GM21381 (cell line): ENCODE measurements at regions not wholly inside any gene's neighbourhood (a gene's known extent, or its start where the extent isn't known, plus 50 kb on each side); places are given as distances from the start of the nearest gene placed in this dataset.
"Not testable (repeated sequence)": the region's sequence is repeated elsewhere in the genome, so short reads cannot be mapped to it uniquely, and the experiment has no call there.

ENCODE experiments used
- ATAC-seq: cut with Tn5 transposase; IDR thresholded peaks from one replicate; pipeline ENCODE4 v1.9.1; 2021; ENCODE audit warnings: mild to moderate bottlenecking, moderate library complexity; ENCODE audit not compliant: unreplicated experiment

DNA sequence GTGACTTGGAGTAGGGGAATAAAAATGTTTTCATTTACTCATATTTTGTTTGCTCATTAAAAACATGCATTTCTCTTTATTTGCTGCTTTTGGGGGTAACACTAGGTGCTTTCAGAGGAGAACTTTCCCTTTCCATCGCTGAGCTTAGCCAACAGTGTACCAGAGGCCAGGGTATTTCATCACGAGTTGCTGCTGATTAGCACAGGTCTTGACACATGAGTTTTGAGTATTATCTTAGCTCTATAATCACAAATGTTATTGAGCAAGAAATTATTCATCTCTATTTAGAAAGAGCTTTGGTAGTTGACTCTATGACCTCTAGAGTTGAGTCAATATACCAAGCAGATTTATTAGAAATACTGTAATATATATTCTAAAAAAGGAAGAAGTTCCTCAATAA lies 375.9 kb downstream of the NXPH1 start:
- ATAC-seq, result no peak

DNA sequence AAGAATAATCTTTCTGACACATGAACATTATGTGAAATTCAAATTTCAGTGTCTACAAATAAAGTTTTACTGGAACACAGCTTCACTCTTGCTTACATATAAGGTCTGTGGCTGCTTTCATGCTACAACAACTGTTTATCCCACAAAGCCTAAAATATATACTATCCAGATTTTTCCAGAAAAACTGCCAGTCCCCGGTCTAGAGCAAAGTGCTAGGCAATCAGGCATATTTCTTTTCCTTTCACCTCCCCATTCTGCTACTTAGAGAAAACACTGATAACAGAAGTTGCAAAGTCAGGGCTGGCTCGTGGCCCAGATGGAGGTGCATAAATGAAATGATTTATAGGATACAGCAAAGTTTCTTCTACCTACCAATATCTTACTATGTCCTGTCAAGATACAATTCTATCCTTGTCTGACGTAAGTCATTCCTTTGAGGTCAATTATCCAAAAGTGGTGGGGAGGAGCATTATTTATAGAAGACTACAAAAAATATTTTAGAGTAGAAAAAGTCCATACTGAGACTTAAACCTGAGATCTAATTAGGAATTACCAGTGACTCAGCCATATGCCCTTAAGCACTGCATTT lies 384.1 kb downstream of the NXPH1 start:
- ATAC-seq, result no peak

DNA sequence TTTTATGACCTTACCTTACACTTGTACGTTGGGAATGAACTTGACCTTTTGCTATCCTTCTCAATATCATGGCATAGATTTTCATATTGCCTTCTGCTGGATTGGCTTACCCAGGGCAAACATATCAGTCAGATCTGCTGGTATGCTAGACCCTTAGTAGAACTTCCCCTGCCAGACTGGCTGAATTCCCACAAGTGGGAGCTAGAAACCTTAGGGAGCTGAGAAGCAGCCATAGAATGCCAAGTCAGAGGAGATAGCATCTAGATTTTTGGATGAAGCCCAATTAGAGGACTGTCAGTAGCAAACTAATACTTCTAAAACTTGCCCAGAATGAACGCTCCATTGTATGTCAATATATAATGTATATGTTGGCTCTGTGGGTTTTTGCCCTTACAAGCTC lies 385.0 kb downstream of the NXPH1 start:
- no peak for ATAC-seq

DNA sequence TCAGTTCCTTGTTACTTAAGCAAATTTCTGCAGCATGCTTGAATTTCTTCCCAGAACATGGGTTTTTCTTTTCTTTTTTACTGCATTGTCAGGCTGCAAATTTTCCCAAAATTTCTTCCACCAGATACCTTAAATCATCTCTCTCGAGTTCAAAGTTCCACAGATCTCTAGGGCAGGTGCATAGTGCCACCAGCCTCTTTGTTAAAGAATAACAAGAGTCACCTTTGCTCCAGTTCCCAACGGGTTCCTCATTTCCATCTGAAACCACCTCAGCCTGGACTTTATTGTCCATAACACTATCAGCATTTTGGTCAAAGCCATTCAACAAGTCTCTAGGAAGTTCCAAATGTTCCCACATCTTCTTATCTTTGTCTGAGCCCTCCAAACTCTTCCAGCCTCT lies 389.2 kb downstream of the NXPH1 start:
- no peak for ATAC-seq

DNA sequence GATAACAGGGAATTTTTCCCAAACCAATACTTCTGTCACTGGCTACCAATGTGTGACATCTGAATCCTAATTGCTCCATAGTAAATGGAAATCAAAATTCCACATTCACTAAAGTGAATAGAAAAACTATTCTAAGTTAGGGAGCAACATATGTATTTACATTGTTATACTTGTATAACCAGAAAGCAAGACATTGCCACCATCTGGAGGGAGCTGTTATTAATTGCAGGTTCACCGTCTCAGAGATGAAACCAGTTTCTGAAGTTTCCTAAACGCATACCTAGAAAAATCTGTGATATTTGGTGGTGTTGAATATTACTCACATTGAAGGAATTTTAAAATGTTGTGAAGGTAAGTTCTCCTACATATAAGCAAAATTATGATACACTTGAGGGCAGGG lies 390.1 kb downstream of the NXPH1 start:
- no peak for ATAC-seq

DNA sequence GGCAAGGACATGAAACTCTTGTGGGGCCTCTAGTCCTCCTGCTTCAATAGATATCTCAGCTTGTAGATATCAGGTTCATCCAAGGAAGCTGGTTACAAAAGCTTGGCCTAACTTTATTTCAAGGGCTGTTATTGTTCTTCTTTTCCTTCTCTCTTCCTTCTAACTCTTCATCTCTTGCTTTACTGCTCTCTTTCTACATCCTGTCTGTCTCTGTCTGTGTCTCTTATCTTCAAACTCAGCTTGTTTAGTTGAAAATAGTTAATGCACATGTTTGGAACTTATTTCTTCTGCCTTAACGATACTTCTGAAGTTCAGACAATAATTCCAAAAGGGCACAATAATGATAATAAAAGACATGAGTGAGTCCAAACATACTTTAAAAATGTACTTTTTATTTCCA lies 393.9 kb downstream of the NXPH1 start:
- no peak for ATAC-seq

DNA sequence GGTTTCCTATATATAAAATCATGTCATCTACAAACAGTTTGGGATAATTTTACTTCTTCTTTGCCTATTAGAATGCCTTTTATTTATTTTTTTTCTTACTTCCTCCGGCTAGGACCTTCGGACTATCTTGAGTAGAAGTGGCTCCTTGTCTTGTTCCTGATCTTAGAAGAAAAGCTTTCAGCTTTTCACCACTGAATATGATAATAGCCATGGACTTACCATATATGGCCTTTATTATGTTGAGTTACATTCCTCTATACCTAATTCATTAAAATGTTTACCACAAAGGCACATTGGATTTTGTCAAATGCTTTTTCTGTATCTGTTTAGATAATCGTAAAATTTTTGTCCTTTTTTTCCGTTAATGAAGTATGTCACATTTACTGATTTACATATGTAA lies 395.7 kb downstream of the NXPH1 start:
- ATAC-seq, result no peak

DNA sequence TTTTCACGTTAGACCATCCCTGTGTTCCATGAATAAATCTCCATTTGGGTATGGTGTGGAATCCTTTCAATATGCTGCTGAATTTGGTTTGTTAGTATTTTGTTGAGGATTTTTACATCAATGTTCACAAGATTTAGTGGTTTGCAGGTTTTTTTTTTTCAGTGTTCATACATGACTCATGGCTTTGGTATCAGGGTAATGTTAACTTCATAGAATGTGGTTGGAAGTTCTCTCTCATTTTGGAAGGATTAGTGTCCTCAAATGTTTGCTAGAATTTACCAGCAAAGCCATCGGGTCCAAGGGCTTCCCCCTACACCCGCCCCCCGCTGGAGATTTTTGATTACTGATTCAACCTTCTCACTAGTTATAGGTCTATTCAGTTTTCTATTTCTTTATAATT lies 398.0 kb downstream of the NXPH1 start:
- no peak for ATAC-seq

DNA sequence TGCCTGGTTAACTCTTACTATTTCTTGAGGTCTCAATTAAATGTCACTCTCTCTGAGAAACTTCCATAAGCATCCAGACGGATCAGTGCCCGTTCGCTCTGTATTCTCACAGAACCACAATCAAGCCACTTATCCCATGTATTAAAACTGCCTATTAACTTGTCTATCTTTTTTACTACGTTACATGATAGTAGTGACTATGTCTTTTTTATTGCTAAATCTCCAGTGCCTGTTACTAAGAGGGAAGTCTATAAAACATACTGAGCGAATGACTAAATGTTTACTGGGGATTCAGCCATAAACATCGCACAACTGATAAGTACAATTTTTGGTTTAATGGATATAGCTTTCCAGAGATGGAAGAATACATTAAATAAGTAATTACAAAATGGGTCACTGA lies 399.9 kb downstream of the NXPH1 start:
- ATAC-seq, result no peak

DNA sequence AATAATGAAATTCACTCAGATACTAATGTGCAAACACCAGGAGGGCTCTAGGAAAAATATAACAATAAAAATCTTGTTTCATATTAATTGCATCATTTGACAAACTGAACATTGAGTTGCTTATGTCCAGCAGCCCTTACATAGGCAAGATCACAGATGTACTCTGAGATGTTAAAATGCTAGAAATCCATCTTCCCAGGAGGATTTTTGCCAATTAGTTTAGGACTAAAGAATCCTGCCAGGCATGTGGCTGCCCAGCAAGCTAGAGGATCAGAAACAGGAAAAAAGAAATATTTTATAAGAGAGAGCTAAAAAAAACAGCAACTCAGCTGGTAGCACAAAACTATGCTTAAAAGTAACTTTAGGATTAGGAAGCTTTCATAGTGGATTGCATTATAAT lies 407.8 kb downstream of the NXPH1 start:
- no peak for ATAC-seq

DNA sequence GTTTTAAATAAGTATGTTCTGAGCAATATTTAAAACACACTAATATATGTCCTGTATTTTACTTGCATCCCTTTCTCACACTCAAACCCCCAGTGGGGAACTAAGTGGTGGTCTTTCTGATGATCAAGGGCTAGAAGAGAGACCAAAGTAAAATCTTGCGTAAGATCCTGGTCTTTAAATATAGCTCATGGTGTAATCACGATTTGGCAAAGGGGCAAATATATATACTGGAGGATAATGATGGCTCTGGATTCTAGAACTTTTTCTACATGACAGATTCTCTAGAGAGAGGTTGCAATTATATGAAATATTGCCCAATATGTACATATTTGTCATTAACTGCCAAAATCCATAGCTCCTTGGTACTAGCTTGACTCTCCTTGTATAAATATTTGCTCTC lies 438.3 kb downstream of the NXPH1 start:
- no peak for ATAC-seq

DNA sequence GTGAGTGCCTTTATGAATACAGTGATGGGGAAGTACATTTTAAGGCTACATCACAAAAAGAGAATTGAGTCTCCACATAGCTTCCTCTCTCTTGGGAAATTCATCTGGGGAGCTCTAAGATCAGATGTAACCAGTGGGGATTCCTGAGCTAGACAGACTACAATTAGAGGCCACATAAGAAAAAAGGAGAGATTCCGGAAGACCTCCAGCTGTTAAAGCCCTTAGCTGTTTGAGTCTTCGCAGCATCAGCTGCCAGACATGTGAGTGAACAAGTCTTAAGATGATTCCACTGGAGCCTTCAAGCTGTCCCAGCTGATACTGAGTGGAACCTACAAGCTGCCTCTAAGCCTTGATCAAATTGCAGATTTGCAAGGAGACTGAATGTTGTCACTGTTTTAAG lies 448.5 kb downstream of the NXPH1 start:
- ATAC-seq, result no peak

DNA sequence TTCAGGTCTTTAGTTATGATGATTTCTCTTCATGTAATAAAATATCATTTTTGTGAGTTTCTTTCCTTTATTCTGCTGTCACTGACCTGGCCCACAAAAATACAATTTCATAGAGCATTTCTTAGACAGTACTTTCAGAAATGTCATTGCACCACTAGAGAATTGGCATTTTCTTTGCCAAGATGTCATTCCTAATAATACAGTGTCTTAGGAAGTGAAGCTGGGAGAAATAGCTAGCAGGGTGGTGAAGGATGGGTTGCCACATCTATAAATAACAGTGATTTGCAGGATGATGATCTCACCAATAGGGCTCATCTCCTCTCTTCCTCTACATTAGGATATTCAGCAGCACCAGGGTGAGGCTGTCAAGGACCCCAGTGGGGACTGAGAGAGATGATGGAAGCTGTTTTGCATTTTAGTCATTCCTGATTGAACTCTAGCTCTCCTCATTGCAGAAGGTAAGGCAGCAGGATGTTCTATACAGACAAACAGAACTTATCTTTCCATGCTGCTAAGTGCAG lies 452.1 kb downstream of the NXPH1 start:
- no peak for ATAC-seq

DNA sequence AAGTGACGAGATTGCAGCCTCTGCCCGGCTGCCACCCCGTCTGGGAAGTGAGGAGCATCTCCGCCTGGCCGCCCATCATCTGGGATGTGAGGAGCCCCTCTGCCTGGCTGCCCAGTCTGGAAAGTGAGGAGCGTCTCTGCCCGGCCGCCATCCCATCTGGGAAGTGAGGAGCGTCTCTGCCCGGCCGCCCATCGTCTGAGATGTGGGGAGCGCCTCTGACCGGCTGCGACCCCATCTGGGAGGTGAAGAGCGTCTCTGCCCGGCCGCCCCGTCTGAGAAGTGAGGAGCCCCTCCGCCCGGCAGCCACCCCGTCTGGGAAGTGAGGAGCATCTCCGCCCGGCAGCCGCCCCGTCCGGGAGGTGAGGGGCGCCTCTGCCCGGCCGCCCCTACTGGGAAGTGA lies 456.9 kb downstream of the NXPH1 start:
- ATAC-seq, result not testable (repeated sequence)

DNA sequence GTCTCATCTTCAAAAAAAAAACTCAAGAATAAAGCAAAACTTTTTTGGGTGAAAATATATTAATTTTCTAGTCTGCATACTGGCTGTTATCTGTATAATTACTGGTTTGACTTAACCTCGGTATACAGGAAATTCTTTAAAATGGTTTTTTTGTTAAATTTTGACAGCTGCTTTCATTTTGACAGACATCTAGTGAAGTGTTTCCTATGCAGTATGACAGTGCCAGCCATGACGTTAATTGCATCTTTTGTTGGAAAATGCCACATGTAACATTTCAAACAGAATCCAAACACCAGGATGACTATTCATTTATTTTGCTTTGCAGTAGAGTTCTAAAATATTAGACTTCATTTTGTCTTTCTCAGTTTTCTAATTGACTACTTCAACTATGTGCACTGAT lies 460.4 kb downstream of the NXPH1 start:
- no peak for ATAC-seq

DNA sequence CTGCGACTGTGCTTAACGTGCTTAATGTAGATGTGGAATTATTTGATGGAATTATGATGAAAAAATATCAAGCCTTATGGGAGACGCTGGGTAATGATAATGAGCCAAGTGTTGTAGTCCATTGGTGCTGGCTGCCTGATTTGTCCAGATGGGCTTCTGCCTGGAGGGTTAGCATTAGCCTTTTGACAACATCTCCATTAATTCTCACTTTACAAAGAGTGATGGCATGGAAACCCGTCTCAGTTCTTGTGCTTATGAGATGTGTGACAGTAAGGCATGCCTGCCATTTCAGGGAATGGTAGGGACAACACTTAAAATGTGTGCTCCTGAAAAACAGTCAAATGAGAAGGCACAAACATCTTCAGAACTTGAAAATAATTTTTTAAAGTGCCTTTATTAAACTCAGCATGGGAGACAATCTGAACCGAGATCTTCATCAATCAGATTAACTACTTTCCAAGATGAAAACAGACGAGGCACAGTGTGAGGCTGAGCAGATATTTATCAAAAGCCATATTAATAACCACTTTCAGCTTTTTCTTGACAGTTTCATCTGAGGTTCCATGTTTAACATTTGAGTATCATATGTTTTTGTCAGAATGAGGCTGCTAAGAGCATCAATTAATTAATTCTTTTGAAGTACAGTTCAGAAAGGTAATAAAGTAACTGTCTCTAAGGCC lies 473.1 kb downstream of the NXPH1 start:
- no peak for ATAC-seq

DNA sequence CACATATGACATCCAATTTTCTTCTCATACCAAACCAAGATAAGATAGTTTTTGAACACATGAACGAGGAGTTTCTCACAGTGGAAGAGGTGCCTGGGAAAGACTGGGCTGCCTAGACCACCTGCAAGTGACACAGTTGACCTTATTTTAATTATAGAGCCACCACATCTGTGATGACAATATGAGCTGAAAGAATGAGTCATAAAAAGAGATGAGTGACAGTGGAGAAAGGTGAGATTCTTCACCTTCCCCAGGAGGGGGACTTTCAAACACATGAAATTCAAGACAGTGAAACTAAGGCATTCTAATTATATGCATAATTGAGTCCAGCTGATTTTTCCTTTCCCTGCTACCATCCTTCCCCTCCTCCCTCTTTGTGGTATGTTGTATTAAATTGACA lies 475.5 kb downstream of the NXPH1 start:
- ATAC-seq, result no peak

DNA sequence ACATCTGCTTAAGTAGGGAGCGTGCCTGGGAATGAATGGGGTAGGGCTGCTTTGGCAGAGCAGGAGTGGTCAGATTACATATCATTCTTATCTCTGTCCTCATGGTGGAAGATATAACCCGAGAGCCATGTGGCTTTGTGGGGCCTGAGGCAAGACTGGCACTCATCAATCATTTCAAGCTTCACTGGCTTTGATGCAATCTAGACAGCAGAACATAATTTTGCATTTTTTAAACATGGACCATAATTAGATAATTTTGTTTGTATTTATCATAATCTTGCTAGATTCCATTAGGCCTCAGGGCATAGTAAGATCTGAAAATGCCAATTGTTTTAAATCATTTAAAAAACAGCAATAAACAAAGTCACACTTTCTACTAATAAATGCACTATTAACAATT lies 480.3 kb downstream of the NXPH1 start:
- no peak for ATAC-seq

DNA sequence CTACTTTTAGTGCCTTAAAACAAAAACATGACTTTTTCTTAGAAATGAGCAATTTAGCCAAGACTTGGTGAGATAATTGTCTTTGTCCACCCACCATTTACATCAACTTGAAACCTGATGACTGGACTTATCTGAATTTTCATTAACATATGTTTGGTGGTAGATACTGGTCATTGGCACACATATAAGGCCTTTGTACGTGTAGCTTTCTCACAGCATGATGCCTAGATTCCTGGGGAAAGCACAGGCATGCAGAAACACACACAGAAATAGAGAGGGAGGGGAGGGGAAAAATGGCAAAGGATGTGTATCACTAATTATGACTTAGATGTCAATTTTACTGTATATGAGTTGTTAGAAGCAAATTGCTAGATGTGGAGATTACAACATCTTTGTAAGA lies 488.4 kb downstream of the NXPH1 start:
- ATAC-seq, result no peak

DNA sequence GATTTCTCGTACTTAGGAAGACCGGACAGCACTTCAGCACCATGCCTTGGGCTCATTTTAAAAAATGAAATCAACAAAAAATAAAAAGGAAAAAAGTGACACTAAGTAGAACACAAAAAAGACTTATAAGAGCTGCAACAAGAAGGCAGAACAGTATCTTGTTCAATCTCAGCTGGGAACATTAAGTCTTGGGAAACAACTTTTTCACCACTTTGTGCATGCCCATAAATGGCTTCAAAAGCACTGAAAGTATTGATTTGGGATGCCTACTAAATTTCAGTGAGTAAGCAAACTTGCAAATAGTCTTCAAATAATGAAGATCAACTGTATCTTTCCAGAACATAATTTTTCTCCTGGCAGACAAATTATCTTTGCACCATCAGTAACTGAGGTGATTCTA lies 489.3 kb downstream of the NXPH1 start:
- no peak for ATAC-seq

DNA sequence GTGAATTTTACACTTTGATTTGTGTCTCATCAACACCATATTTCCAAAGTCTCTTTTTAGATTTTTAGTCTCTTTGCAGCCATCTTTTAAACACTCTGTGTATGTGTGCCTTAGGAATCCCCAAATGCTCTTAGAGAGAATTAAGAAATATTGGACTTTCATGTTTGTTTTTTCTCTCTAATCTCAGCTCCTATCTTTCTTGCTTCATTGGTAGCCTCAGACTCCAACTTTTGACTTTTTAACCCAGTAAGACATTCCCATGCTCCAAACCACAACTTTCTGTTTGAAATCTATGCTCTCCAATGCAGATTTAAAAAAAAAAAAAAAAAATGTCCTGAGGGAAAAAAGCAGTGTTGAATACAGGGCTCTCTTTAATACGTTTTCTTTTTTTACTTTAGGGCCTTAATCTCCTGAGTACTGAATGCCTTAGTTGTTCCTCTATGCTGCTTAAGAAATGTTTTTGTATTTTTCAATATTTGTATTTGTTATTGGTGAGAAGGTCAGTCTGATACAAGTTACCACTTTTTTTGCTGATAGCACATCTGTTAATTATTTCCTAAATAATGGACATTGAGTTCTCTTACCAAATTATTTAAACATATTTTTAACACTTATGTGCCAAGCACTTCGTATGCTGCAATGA lies 489.9 kb downstream of the NXPH1 start:
- ATAC-seq, result no peak

DNA sequence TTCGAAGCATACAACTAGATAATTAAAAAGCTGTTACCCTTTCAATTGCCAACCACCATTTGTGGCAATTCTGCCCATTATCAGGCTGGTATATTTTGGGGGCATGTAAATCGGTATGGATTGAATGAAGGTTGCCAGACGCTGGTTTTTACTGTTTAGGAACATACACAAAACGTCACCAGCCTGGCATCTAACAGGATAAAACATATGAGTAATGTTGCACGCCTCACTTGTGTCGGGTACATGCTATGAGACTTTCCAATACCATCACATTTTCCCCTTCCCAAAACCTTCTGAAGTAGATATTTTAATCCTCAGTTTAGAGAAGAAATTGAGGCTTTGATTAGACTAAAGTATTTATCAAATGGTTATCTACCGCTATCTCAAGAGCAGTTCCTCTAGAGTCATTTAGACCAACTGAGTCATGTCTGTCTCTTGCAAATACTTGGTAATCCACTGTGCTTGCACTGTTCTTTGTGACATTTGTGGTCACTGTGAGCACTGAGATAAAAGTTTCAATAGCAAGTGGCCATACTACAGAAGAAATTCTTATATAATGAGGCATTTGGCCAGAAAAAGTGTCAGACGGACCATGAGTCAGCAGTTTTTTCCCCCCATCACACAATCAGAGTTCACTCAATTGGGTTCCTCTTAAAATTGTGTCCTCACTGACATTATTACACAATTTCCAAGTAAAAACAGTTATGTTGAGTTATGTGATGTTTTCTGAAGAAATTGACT lies 498.7 kb downstream of the NXPH1 start:
- ATAC-seq, result no peak
